ENCODE measurements at regions not wholly inside any gene's neighbourhood (a gene's known extent, or its start where the extent isn't known, plus 50 kb on each side); places are given as distances from the start of the nearest gene placed in this dataset.

DNA sequence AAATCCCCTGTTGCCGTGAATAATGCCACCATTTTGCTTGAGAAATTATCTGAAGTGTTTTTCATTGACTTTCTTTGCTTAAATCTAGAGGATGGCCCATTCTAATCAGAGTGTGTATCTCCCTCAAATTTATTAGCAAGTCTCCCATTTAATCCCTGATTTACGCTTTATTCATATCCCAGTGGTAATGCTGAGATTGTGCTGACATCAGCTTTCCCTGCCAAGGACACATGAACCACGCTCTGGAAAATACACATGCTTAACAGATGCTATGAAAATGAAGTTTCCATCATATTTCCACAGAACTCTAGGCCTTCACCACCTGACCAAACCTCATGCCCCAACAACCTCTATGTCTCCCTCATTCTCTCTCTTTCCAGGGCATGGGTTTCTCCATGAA is 545.4 kb downstream of the TUSC7 start:
- Mint-ChIP-seq H3K27me3 (no peaks in the 10 kb centered on the region), H3K9me3 (no peaks in the 10 kb centered on the region), H3K4me1 (no peaks in the 10 kb centered on the region), H3K36me3 (no peaks in the 10 kb centered on the region), H3K27ac (no peak overlapping the region), H3K4me3 (no peak overlapping the region)
- no peak for ATAC-seq

DNA sequence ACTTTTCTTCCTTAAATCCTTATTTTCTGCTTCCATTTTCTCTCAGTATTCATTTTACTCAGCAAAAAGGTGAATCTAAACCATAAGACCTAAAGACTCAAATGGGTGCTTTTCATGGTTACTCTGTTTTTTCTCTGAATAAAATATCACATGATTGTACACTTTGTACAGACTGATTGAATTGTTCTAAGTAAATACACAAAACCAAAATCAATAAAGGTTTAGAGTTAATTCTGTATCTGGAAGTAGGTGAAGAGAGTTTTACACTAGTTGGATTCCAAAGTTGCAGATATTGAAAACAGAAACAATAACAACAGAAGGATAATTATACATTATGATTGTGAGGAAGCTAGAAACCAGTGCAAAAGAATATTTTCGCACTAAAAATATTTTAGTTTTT is 546.2 kb downstream of the TUSC7 start:
- no peak for ATAC-seq
- Mint-ChIP-seq H3K9me3 (no peaks in the 10 kb centered on the region), H3K27ac (no peak overlapping the region), H3K4me1 (no peaks in the 10 kb centered on the region), H3K36me3 (no peaks in the 10 kb centered on the region), H3K27me3 (no peaks in the 10 kb centered on the region), H3K4me3 (no peak overlapping the region)

DNA sequence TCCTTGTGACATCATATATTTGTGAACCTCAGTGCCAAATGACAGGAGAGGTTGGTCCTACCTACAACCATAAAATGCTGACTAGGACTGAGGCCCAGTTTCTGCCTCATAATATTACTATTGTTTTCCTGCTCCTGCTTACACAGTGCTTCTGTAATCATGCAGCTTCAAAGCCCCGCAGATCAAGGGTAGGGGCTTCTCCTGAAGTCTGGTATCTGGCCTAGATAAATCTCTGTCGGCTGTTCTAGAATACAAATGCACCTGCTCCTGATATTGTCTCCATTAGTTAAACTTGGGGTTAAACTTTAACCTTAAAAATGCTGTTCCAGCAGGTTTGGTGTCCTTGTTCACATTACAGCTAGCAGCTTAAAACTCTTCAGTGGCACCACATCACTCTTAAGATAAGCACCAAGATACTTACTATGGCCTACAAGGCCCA is 552.4 kb downstream of the TUSC7 start:
- ATAC-seq: no peak
- H3K4me3 Mint-ChIP-seq: no peak overlapping the region
- H3K4me1 Mint-ChIP-seq: no peaks in the 10 kb centered on the region
- no peaks in the 10 kb centered on the region for H3K36me3 Mint-ChIP-seq
- no peak overlapping the region for H3K27ac Mint-ChIP-seq
- no peaks in the 10 kb centered on the region for H3K27me3 Mint-ChIP-seq
- no peaks in the 10 kb centered on the region for H3K9me3 Mint-ChIP-seq

DNA sequence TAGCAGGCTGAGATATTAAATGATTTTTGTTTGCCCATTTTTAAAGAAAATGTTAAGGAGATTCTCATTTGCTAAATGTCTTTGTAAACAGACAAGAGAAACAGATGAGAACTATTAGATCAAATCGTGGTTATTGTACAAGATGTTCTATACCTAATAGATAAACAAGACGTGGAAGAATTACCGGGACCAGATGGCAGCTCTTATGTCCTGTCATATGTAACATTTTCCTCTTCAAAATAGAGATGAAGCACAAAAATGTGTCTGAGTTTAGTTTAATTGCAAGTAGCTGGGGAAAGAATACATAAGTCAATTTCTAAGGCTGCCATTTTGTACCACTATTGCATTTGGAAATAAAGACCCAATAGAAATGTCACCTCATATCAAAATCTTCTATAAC is 553.7 kb downstream of the TUSC7 start:
- no peaks in the 10 kb centered on the region for H3K27me3 Mint-ChIP-seq
- H3K4me3 Mint-ChIP-seq: no peak overlapping the region
- no peaks in the 10 kb centered on the region for H3K9me3 Mint-ChIP-seq
- no peak for ATAC-seq
- no peaks in the 10 kb centered on the region for H3K4me1 Mint-ChIP-seq
- no peaks in the 10 kb centered on the region for H3K36me3 Mint-ChIP-seq
- no peak overlapping the region for H3K27ac Mint-ChIP-seq

DNA sequence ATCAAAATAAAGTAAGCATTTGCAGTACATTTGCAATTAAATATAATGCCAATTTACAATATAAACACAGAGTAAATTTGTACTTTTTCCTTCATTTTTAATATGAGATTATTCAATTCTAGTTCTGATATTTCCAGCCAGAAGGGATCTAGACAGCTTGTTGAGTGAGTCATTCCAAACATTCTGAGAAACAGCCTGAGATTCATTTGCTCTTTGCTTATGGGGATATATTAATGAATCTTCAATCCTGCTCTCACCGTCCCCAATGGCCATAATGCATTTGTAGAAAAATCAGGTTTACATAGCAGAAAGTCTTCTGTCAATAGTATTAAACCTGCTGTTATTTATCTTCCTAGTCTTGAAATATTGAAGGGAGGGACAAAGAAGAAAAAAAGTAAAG is 554.2 kb downstream of the TUSC7 start:
- H3K9me3 Mint-ChIP-seq: no peaks in the 10 kb centered on the region
- no peak for ATAC-seq
- H3K27me3 Mint-ChIP-seq: no peaks in the 10 kb centered on the region
- no peak overlapping the region for H3K4me3 Mint-ChIP-seq
- H3K4me1 Mint-ChIP-seq: no peaks in the 10 kb centered on the region
- no peak overlapping the region for H3K27ac Mint-ChIP-seq
- no peaks in the 10 kb centered on the region for H3K36me3 Mint-ChIP-seq

DNA sequence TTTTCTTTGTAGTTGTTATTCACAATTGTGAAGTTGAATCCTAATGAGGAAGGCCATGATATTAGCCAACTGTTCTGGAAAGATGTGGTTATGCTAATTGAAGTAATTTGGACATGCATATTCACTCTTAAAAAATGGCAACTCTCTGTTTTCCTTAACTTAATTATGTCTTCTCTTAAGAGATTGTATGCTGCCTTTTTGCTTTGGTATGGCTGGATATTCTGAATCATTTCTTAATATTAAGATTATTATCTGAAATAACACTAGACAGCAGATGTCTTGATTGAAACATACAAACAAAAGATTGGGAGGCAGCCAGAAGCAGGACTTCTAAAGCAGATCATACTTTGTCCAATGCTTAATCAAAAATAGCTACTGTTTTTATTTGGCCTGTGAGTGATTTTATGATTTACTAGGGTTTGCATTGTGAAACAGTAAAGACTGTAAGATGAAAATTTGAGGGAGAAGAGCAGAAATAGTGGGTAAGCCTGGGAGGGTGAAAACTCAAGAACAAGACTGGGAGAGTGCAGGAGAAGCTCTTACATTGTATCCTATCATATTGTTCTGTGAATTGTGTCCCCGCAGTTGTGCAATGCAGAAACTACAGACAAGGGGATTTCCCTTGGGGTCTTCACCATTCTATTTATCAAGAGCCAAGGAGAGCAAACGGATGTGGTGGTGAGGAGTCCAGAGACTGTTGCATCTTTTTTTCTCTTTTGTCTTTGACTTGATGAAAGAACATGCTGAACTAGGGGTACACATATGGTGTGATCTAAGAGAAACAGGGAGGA is 554.8 kb downstream of the TUSC7 start:
- no peak overlapping the region for H3K27ac Mint-ChIP-seq
- H3K4me3 Mint-ChIP-seq: no peak overlapping the region
- H3K9me3 Mint-ChIP-seq: no peaks in the 10 kb centered on the region
- no peak for ATAC-seq
- no peaks in the 10 kb centered on the region for H3K36me3 Mint-ChIP-seq
- H3K27me3 Mint-ChIP-seq: no peaks in the 10 kb centered on the region
- H3K4me1 Mint-ChIP-seq: no peaks in the 10 kb centered on the region

DNA sequence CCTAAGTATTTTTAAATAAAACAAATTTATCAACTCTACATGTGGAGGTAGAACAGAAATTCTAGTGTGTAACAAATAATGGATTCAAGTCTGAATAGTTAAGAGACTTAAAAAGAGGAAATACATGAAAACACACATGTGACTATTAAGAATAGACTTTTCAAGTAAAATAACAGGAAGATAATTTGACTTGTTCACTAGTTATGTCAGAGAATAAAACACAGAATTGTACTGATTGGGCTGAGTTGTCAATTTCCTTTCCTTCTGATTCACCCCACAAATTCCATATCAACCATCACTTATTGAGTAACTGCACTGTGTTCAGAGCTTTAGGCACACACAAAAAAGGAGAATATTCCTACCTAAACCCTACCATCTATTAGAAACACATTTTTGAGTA is 557.2 kb downstream of the TUSC7 start:
- no peaks in the 10 kb centered on the region for H3K4me1 Mint-ChIP-seq
- H3K36me3 Mint-ChIP-seq: no peaks in the 10 kb centered on the region
- H3K27ac Mint-ChIP-seq: no peak overlapping the region
- H3K27me3 Mint-ChIP-seq: no peaks in the 10 kb centered on the region
- ATAC-seq: no peak
- no peak overlapping the region for H3K4me3 Mint-ChIP-seq
- H3K9me3 Mint-ChIP-seq: no peaks in the 10 kb centered on the region

DNA sequence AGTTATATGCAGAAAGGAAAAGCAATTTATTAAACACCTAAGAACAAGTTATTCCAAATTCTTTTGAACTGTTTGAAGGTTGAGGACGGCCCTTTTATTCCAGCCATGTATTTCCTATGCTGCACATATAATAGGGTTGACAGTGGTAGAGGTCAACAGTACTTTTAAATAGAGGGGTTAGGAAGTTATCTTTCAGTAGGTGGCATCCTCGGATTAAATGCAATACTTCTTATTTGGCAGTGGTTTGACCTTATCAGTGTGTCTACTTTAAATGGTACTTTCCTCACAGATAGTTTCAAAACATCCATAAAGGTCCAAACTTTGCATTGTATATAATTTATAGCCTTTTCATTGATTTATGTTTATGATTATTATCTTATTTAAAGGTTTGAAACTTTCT is 558.7 kb downstream of the TUSC7 start:
- no peak overlapping the region for H3K4me3 Mint-ChIP-seq
- ATAC-seq: no peak
- H3K36me3 Mint-ChIP-seq: no peaks in the 10 kb centered on the region
- H3K27me3 Mint-ChIP-seq: no peaks in the 10 kb centered on the region
- H3K9me3 Mint-ChIP-seq: no peaks in the 10 kb centered on the region
- no peak overlapping the region for H3K27ac Mint-ChIP-seq
- no peaks in the 10 kb centered on the region for H3K4me1 Mint-ChIP-seq

DNA sequence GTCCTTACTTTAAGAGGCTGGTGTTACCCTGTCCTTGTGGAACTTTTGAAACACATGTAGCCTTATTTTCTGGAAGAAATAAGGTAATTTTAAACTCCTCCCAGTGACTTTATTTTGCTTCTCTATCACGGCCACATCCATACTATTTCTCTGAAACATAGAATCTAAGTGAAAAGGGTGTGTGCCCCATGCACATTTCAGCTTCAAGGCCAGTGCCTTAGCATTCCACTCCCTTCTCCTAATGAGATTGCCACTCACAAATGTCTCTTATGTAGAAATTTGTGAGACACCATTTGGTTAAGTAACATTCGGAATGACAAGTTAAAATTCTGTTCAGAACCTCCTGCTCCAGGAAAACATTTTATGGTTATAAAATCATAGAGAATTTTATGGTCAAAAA is 562.7 kb downstream of the TUSC7 start:
- H3K27ac Mint-ChIP-seq: no peak overlapping the region
- H3K4me1 Mint-ChIP-seq: no peaks in the 10 kb centered on the region
- H3K36me3 Mint-ChIP-seq: no peaks in the 10 kb centered on the region
- H3K4me3 Mint-ChIP-seq: no peak overlapping the region
- H3K27me3 Mint-ChIP-seq: no peaks in the 10 kb centered on the region
- H3K9me3 Mint-ChIP-seq: no peaks in the 10 kb centered on the region
- ATAC-seq: no peak

DNA sequence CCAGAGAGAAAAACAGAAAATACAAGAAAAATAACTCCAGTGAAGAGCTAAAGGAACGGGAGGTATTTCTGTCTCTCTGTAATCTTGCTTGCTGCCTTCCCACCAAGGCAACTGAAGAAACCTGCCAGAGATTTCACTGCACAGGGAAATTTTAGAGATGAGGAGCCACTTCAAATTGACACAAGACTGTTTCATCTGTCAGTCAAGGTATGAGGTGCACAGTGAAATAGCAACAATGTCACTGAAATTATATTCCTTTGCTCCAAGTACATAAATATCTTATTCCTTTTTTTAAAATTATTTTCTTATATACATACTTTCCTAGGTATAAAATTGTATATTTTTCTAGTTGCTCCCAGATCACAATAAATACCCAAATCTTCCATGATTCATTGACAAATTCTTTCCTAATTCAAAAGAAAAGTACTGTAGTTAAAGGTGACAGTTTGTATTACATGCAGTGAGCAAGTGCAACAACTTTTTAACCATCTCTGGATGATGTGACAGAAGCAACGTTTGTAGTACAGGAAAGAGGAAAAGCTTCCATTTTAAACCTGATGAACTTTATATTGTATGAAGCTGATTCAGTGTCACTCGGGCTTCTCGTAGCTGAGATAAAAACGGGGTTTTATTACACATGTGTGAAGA is 563.4 kb downstream of the TUSC7 start:
- no peaks in the 10 kb centered on the region for H3K4me1 Mint-ChIP-seq
- H3K4me3 Mint-ChIP-seq: no peak overlapping the region
- no peaks in the 10 kb centered on the region for H3K36me3 Mint-ChIP-seq
- no peak overlapping the region for H3K27ac Mint-ChIP-seq
- no peaks in the 10 kb centered on the region for H3K9me3 Mint-ChIP-seq
- no peaks in the 10 kb centered on the region for H3K27me3 Mint-ChIP-seq
- no peak for ATAC-seq

DNA sequence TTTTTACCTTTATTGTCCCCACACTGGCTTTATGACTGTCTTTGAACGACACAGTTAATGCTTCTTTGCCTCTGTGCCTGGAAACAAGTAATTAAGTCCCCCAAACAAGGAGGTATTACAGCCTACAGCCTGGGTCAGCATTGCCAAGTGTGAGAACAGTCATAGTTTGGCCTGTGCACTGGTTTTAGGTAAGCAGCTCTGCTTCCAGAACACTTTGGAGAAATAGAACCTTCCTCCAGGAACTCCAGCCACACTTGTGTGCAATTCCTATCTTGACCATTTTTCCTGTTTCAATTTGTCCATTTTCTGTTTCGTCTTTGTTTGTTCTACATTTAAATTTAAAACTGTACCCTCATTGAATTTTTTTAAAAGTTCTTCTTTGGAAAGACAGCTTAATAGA is 568.2 kb downstream of the TUSC7 start:
- Mint-ChIP-seq H3K36me3 (no peaks in the 10 kb centered on the region), H3K4me1 (no peaks in the 10 kb centered on the region), H3K9me3 (no peaks in the 10 kb centered on the region), H3K27ac (no peak overlapping the region), H3K27me3 (no peaks in the 10 kb centered on the region), H3K4me3 (no peak overlapping the region)
- no peak for ATAC-seq

DNA sequence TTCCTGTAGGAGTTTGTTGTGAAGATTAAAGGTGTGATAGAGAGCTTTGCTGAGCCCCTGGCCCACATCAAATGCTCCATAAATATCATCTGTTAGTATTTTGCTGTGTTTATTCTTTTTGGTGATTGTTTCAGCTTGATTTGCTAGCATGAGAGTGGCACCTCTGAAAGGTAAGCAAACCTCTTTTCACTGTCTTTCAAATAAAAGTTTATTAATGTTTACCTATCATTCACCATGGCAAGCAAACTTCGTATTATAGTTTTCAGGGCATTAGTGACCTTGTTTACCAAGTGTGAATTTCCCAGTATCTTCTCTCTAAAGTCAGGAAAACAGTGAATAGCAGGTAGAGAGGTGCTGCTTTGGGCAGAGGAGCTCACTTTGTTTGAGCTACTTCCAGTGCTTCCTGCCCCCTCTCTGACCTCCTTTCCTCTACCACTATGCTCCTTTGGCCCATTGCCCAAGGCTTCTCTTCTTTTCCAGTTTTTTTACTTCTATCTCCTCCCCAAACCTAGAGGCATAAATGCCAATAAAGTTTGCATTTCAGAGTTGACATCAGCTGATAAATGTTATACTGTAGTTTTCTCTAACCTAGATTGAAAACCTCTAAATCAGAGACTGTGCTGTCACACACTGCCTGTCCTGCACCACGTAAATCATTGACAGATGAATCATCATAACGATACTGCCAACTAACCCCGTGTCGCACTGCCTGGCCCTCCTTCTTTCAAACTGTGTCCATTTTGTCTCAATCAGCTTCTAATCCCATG is 569.0 kb downstream of the TUSC7 start:
- H3K36me3 Mint-ChIP-seq: no peaks in the 10 kb centered on the region
- no peaks in the 10 kb centered on the region for H3K4me1 Mint-ChIP-seq
- no peak overlapping the region for H3K27ac Mint-ChIP-seq
- H3K27me3 Mint-ChIP-seq: no peaks in the 10 kb centered on the region
- ATAC-seq: no peak
- no peaks in the 10 kb centered on the region for H3K9me3 Mint-ChIP-seq
- H3K4me3 Mint-ChIP-seq: no peak overlapping the region

DNA sequence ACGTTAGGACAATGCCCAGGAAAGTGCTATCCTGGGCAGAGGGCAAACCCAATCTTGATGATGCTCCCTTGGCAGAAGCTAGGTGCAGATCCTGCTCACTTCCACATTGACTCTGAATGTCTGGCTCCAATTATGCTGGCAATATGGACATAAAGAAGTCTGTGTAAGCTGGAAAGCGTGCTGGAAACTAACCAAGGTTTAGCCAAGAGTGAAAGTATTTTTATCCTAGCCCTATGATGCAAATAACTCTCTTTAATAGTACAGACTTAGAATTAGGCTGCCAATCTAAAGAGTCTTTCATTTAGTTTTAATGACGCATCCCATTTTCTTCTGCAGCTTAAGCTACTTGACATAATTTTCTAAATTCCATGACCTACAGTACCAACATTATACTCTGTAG is 571.8 kb downstream of the TUSC7 start:
- no peak for ATAC-seq
- Mint-ChIP-seq H3K4me3 (no peak overlapping the region), H3K36me3 (no peaks in the 10 kb centered on the region), H3K9me3 (no peaks in the 10 kb centered on the region), H3K27ac (no peak overlapping the region), H3K27me3 (no peaks in the 10 kb centered on the region), H3K4me1 (no peaks in the 10 kb centered on the region)

DNA sequence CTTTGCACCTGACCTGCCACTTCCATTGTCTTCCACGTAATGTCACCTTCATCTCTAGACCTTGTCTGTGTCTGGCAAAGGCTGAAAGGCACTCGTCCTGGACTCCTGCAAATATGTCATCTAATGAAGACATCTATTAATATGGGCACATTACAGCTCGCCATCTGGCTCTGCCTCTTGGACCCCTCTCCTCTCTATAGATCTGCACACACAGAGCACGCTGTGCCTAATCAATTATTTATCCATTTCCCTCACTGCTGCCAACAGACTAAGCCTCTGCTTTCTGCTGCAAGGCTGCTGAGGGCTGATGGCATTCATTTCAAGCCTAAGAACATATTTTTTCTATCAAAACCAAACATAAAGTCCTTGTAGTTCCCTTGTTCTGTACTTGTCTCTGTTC is 573.0 kb downstream of the TUSC7 start:
- H3K27ac Mint-ChIP-seq: no peak overlapping the region
- H3K27me3 Mint-ChIP-seq: no peaks in the 10 kb centered on the region

DNA sequence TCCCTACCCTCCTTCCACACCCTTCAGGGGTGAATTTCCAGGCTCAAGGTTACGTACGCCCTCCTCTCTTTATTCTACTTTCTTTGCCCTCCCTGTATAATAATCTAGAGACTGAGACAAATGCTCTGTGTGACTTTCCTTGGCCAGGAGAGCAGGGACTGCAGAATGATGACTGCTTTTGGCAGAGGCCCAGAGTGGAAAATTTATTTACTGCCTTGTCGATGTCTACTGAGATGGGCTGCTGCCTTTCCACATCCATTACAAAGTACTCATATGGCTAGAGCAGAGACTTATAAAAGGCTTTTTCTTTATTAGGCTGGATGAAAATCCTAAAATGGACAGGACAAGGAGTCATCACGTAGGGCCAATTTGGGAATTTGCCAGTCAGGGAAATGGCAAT is 576.2 kb downstream of the TUSC7 start:
- Mint-ChIP-seq H3K27me3 (no peaks in the 10 kb centered on the region), H3K27ac (no peak overlapping the region), H3K4me1 (no peaks in the 10 kb centered on the region), H3K4me3 (no peak overlapping the region), H3K36me3 (no peaks in the 10 kb centered on the region), H3K9me3 (no peaks in the 10 kb centered on the region)
- no peak for ATAC-seq

More for the DNA sequence above, 573.0 kb downstream of the TUSC7 start:
- Mint-ChIP-seq H3K4me1 (no peaks in the 10 kb centered on the region), H3K9me3 (no peaks in the 10 kb centered on the region), H3K4me3 (no peak overlapping the region), H3K36me3 (no peaks in the 10 kb centered on the region)
- ATAC-seq: peak; percentile 26

DNA sequence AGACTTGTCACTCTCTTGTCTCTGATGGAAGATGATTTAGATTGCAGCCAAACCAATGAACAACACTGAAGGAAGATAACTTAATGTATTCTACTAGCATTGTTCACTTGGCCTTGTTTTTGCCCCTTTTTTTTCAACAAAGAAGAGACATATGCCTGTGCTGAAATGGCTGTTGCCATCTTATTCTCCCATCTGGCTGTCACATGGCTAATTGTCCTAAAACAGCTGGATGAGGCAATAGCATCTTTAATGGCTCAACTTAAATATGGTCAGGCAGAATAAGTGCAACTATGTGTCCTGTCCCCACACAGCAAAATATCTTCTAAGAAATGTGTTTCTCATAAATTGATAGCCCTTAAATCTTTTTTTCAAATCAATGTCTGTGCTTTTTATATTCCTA is 576.9 kb downstream of the TUSC7 start:
- ATAC-seq: no peak
- Mint-ChIP-seq H3K4me1 (no peaks in the 10 kb centered on the region), H3K27me3 (no peaks in the 10 kb centered on the region), H3K27ac (no peak overlapping the region), H3K4me3 (no peak overlapping the region), H3K9me3 (no peaks in the 10 kb centered on the region), H3K36me3 (no peaks in the 10 kb centered on the region)
